ENCODE measurements at regions not wholly inside any gene's neighbourhood (a gene's known extent, or its start where the extent isn't known, plus 50 kb on each side); places are given as distances from the start of the nearest gene placed in this dataset.

DNA sequence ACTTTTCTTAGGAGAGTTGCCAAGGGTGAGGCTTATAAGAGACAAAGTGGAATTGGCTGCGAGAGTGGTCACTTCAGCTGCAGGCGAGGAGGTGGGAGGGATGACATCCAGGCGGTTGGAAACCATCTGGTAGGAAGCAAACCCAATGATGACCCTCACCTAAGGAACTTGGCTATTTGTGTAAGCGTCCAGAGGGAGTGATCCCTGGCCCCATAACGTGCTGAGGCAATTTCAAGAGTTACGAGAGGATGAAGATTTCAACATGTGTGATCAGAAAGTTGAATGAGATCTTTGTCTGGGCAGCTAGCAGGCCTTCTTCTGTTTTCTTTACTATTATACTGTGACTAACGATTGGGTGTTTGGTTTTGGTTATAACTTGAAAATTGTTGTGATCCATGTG is 102.7 kb upstream of the VANGL1 start:
- Histone ChIP-seq H3K14ac (replicated peaks; ENCODE audit: low read depth, low read length) (no peak overlapping the region), H3K9me3 (ENCODE audit: control insufficient read depth, insufficient read depth, low read length) (no peaks in the 10 kb centered on the region), H3K9ac (ENCODE audit: low read depth, low read length) (no peak overlapping the region), H3K4me1 (ENCODE audit: control insufficient read depth, insufficient read depth, low read length) (no peaks in the 10 kb centered on the region), H3K18ac (ENCODE audit: low read depth, low read length) (no peak overlapping the region), H2BK15ac (ENCODE audit: low read depth, low read length) (no peak overlapping the region), H2AK5ac (ENCODE audit: low read depth, low read length) (no peak overlapping the region), H4K91ac (ENCODE audit: insufficient read depth, low read depth, low read length) (no peak overlapping the region), H3K27me3 (ENCODE audit: control insufficient read depth, insufficient read depth, low read length) (no peaks in the 10 kb centered on the region), H3K4me3 (ENCODE audit: insufficient read depth, low read depth, low read length) (no peak overlapping the region), H2BK5ac (ENCODE audit: low read depth, low read length, poor library complexity, severe bottlenecking) (no peak overlapping the region), H4K5ac (ENCODE audit: low read depth, low read length) (no peak overlapping the region), H2BK120ac (ENCODE audit: low read depth, low read length) (no peak overlapping the region), H2AFZ (replicated peaks; ENCODE audit: low read length, poor library complexity) (no peak overlapping the region), H3K79me1 (ENCODE audit: low read depth in 1 of 2, low read length in 2 of 2) (no peaks in the 10 kb centered on the region), H3K36me3 (ENCODE audit: control insufficient read depth, insufficient read depth, low read length) (no peaks in the 10 kb centered on the region), H3K27ac (ENCODE audit: insufficient read depth, low read length) (no peak overlapping the region), H2AK9ac (replicated peaks; ENCODE audit: low read depth, low read length, poor library complexity) (no peak overlapping the region), H3K9me1 (ENCODE audit: insufficient read depth, low read length) (no peaks in the 10 kb centered on the region), H3K23ac (ENCODE audit: low read depth, low read length) (no peak overlapping the region), H3K4me2 (ENCODE audit: low read depth, low read length) (no peak overlapping the region), H3K56ac (ENCODE audit: extremely low read depth, insufficient read depth, low read length) (no peak overlapping the region), H2BK20ac (ENCODE audit: low read depth, low read length) (no peak overlapping the region), H3K4ac (ENCODE audit: low read depth, low read length) (no peak overlapping the region), H4K20me1 (ENCODE audit: insufficient read depth, low read length) (no peaks in the 10 kb centered on the region), H4K8ac (ENCODE audit: low read depth in 2 of 2, low read length in 2 of 2) (no peak overlapping the region)
- DNase-seq (peak; percentile 26), ATAC-seq (ENCODE audit: low read depth) (no peak)
- WGBS, 2 experiments (ENCODE audit: extremely low coverage in 2 of 2, insufficient read length in 1 of 2), result 100% methylated on average over 1 of the region's 7 CpGs; no CpG with 5 or more reads in 1 of the 2 experiments
- intact Hi-C loops (cut with micrococcal nuclease), result no loop called here
- ChIA-PET POLR2A (ENCODE audit: unreplicated experiment) (no interaction called here), CTCF (interaction anchor here (1.0 kb wide), 2 partner anchors 19 to 65 kb away, joined by 3 to 4 read pairs; no protein-coding TSS in a partner anchor)
- no peak for TF ChIP-seq FOS (IDR thresholded peaks at IDR 0.05; ENCODE audit: low read depth, low read length)
- TF ChIP-seq SMC3 (IDR thresholded peaks at IDR 0.05; ENCODE audit: low read depth, low read length), result no peak
- TF ChIP-seq BHLHE40 (IDR thresholded peaks at IDR 0.05; ENCODE audit: low read depth, low read length), result no peak
- no peak for TF ChIP-seq MAZ (IDR thresholded peaks at IDR 0.05; ENCODE audit: borderline replicate concordance, low read depth, low read length)
- in situ Hi-C loops (cut with MboI; ENCODE audit: low sequenced_read_pairs), result no loop called here
- no TSS peak for BruUV-seq (replicated peaks)
- dilution Hi-C loops (cut with HindIII; ENCODE audit: low sequenced_read_pairs, unreplicated experiment), result no loop called here

Measured in IMR-90 (cell line).